H1 (cell line): ENCODE measurements at regions not wholly inside any gene's neighbourhood (a gene's known extent, or its start where the extent isn't known, plus 50 kb on each side); places are given as distances from the start of the nearest gene placed in this dataset.

ENCODE experiments used
- CTCF ChIA-PET: fragments of 300-600 bp; sonication (Branson Sonifier 250); formaldehyde crosslinking; loops from one replicate; lab custom pipeline; 2021; ENCODE audit not compliant: partially characterized antibody; lab: Charles Lee
- POLR2A ChIA-PET: fragments of 300-600 bp; sonication (Branson Sonifier 250); formaldehyde crosslinking; loops from one replicate; lab custom pipeline; 2021; ENCODE audit warnings: inconsistent platforms; ENCODE audit not compliant: partially characterized antibody; lab: Charles Lee
- DNase-seq, 2 experiments: peaks; one replicate each; pipeline versions ENCODE4 v3.0.0 to v3.0.0-alpha.2; 2010 to 2022; ENCODE audit warnings: low spot score in 2 of 2, low read depth in 1 of 2, mixed read lengths in 1 of 2
- FAIRE-seq: peaks from 2 replicates; lab custom pipeline; 2011; peaks lifted over from hg19 to GRCh38; lab: Jason Lieb, UNC
- H2AFZ ChIP-seq: 2 replicates; pipeline ENCODE4 v1.8.1; 2012; ENCODE audit warnings: low read length, inconsistent platforms
- H2AK5ac ChIP-seq: 2 replicates; pipeline ENCODE4 v1.6.1; 2013; ENCODE audit warnings: low read depth, low read length
- H2BK120ac ChIP-seq: replicated peaks from 2 replicates; pipeline ENCODE3; 2013; ENCODE audit warnings: low read depth, low read length, inconsistent platforms
- H2BK12ac ChIP-seq: 2 replicates; pipeline ENCODE4 v1.6.1; 2013; ENCODE audit warnings: low read depth, low read length
- H2BK15ac ChIP-seq: 2 replicates; pipeline ENCODE4 v1.6.1; 2013; ENCODE audit warnings: low read length
- H2BK20ac ChIP-seq: 2 replicates; pipeline ENCODE4 v1.6.1; 2013; ENCODE audit warnings: low read length
- H2BK5ac ChIP-seq: 2 replicates; pipeline ENCODE4 v1.6.1; 2013; ENCODE audit warnings: low read depth, low read length
- H3K14ac ChIP-seq: 2 replicates; pipeline ENCODE4 v1.6.1; 2013; ENCODE audit warnings: inconsistent platforms; ENCODE audit not compliant: insufficient read length
- H3K18ac ChIP-seq: 2 replicates; pipeline ENCODE4 v1.6.1; 2013; ENCODE audit warnings: low read length; ENCODE audit errors: extremely low read depth
- H3K23ac ChIP-seq: 2 replicates; pipeline ENCODE4 v1.6.1; 2013; ENCODE audit warnings: inconsistent platforms; ENCODE audit not compliant: insufficient read length
- H3K23me2 ChIP-seq: 2 replicates; pipeline ENCODE4 v1.6.1; 2013; ENCODE audit warnings: low read depth, low read length
- H3K27ac ChIP-seq: 2 replicates; pipeline ENCODE4 v1.6.1; 2011; ENCODE audit warnings: low read depth, low read length, inconsistent platforms
- H3K27me3 ChIP-seq, 4 experiments: replicated peaks in 1 of 4; 1 replicate in 1 of 4; 2 replicates in 3 of 4; pipeline versions ENCODE4 v1.6.1 to v1.8.1; 2011 to 2013; ENCODE audit warnings: low read length in 3 of 4, mild to moderate bottlenecking in 3 of 4, inconsistent platforms in 2 of 4, mixed read lengths in 2 of 4, moderate library complexity in 1 of 4; ENCODE audit not compliant: control insufficient read depth in 3 of 4, insufficient read depth in 3 of 4; ENCODE audit errors: extremely low read depth in 1 of 4
- H3K36me3 ChIP-seq, 4 experiments: 2 replicates each; pipeline versions ENCODE4 v1.6.1 to v1.8.1; 2011 to 2013; ENCODE audit warnings: mild to moderate bottlenecking in 4 of 4, low read length in 3 of 4, moderate library complexity in 2 of 4, control low read depth in 1 of 4, inconsistent platforms in 1 of 4; ENCODE audit not compliant: insufficient read depth in 4 of 4, control insufficient read depth in 2 of 4
- H3K4ac ChIP-seq: replicated peaks from 2 replicates; pipeline ENCODE3; 2013; ENCODE audit warnings: low read length, low read depth, mixed read lengths, inconsistent platforms; ENCODE audit not compliant: insufficient read length
- H3K4me1 ChIP-seq, 4 experiments: replicated peaks in 1 of 4; 1 replicate in 1 of 4; 2 replicates in 3 of 4; pipeline versions ENCODE4 v1.6.1 to v1.8.1; 2011 to 2013; ENCODE audit warnings: low read length in 3 of 4, inconsistent platforms in 2 of 4, mixed read lengths in 1 of 4; ENCODE audit not compliant: insufficient read depth in 4 of 4, control insufficient read depth in 3 of 4
- H3K4me2 ChIP-seq, 2 experiments: 2 replicates each; pipeline versions ENCODE4 v1.6.1 to v1.8.1; 2011 to 2013; ENCODE audit warnings: low read depth in 2 of 2, low read length in 2 of 2, control low read depth in 1 of 2, inconsistent platforms in 1 of 2, mild to moderate bottlenecking in 1 of 2; ENCODE audit not compliant: insufficient read depth in 1 of 2
- H3K4me3 ChIP-seq, 4 experiments: fragments of 200-600, 300-600 bp in 1 of 4; sonication (generic), shearing (Covaris generic), sonication (Bioruptor Twin) in 1 of 4; 2 replicates each; pipeline versions ENCODE4 v1.5.1 to v1.8.1; 2011 to 2016; ENCODE audit warnings: low read length in 4 of 4, low read depth in 3 of 4, control low read depth in 2 of 4, inconsistent platforms in 2 of 4, mild to moderate bottlenecking in 2 of 4, mixed read lengths in 1 of 4, moderate library complexity in 1 of 4; ENCODE audit not compliant: insufficient read depth in 2 of 4; ENCODE audit errors: extremely low read depth in 1 of 4
- H3K56ac ChIP-seq: replicated peaks from 2 replicates; pipeline ENCODE3; 2013; ENCODE audit warnings: low read depth, mild to moderate bottlenecking, mixed read lengths, low read length, inconsistent platforms; ENCODE audit not compliant: insufficient read length
- H3K79me1 ChIP-seq: 2 replicates; pipeline ENCODE4 v1.6.1; 2013; ENCODE audit warnings: low read depth, low read length, control low read depth
- H3K79me2 ChIP-seq, 2 experiments: 2 replicates each; pipeline versions ENCODE4 v1.6.1 to v1.8.1; 2012 to 2013; ENCODE audit warnings: low read length in 2 of 2, mild to moderate bottlenecking in 2 of 2, inconsistent platforms in 1 of 2; ENCODE audit not compliant: insufficient read depth in 2 of 2, control insufficient read depth in 1 of 2
- H3K9ac ChIP-seq, 4 experiments: replicated peaks in 1 of 4; 1 replicate in 1 of 4; 2 replicates in 3 of 4; pipeline versions ENCODE4 v1.6.1 to v1.8.1; 2011 to 2013; ENCODE audit warnings: low read depth in 3 of 4, low read length in 3 of 4, control low read depth in 2 of 4, mild to moderate bottlenecking in 2 of 4, moderate library complexity in 2 of 4, inconsistent platforms in 1 of 4; ENCODE audit errors: extremely low read depth in 1 of 4
- H3K9me3 ChIP-seq, 2 experiments: 2 replicates each; pipeline versions ENCODE4 v1.6.1 to v1.8.1; 2012 to 2013; ENCODE audit warnings: mild to moderate bottlenecking in 2 of 2, moderate library complexity in 2 of 2, control low read depth in 1 of 2, inconsistent platforms in 1 of 2, low read depth in 1 of 2, low read length in 1 of 2, mixed read lengths in 1 of 2; ENCODE audit not compliant: insufficient read depth in 2 of 2
- H4K20me1 ChIP-seq, 2 experiments: replicated peaks in 1 of 2; 2 replicates each; pipeline versions ENCODE3 to v1.8.1; 2011 to 2013; ENCODE audit warnings: inconsistent platforms in 2 of 2, low read length in 2 of 2, mild to moderate bottlenecking in 1 of 2; ENCODE audit not compliant: insufficient read depth in 2 of 2, control insufficient read depth in 1 of 2
- H4K5ac ChIP-seq: 2 replicates; pipeline ENCODE4 v1.6.1; 2013; ENCODE audit warnings: low read length, low read depth, mixed read lengths, inconsistent platforms; ENCODE audit not compliant: insufficient read length
- H4K8ac ChIP-seq: 2 replicates; pipeline ENCODE4 v1.8.0; 2013; ENCODE audit warnings: mild to moderate bottlenecking, moderate library complexity, low read length, inconsistent platforms; ENCODE audit not compliant: insufficient read depth; ENCODE audit errors: extremely low read depth
- H4K91ac ChIP-seq: replicated peaks from 2 replicates; pipeline ENCODE3; 2013; ENCODE audit warnings: low read length, mixed read lengths, inconsistent platforms; ENCODE audit not compliant: insufficient read length
- ATF3 ChIP-seq: IDR thresholded peaks from 2 replicates; pipeline ENCODE4 v1.6.1; 2011; ENCODE audit warnings: low read depth, mild to moderate bottlenecking, low read length; ENCODE audit not compliant: insufficient read depth
- BRCA1 ChIP-seq: IDR thresholded peaks from 2 replicates; pipeline ENCODE4 v1.6.1; 2012; ENCODE audit warnings: low read depth, low read length, improper control_type of control experiment
- CHD2 ChIP-seq: IDR thresholded peaks from 2 replicates; pipeline ENCODE4 v1.6.1; 2012; ENCODE audit warnings: low read length, improper control_type of control experiment
- CTBP2 ChIP-seq: IDR thresholded peaks from 2 replicates; pipeline ENCODE4 v1.7.0; 2011; ENCODE audit warnings: borderline replicate concordance, mild to moderate bottlenecking, moderate library complexity, mixed read lengths, low read length; ENCODE audit not compliant: insufficient read depth, insufficient read length
- GABPA ChIP-seq: IDR thresholded peaks from 2 replicates; pipeline ENCODE4 v1.6.1; 2011; ENCODE audit warnings: mild to moderate bottlenecking, low read length, moderate library complexity, borderline replicate concordance; ENCODE audit not compliant: insufficient read depth
- MAFK ChIP-seq: IDR thresholded peaks from 2 replicates; pipeline ENCODE4 v1.6.1; 2012; ENCODE audit warnings: low read depth, mild to moderate bottlenecking, improper control_type of control experiment, low read length
- NANOG ChIP-seq: IDR thresholded peaks from 2 replicates; pipeline ENCODE4 v1.6.1; 2011; ENCODE audit warnings: low read length, low read depth, mild to moderate bottlenecking, inconsistent platforms; ENCODE audit not compliant: insufficient read depth, poor library complexity, severe bottlenecking
- NRF1 ChIP-seq: IDR thresholded peaks from 2 replicates; pipeline ENCODE4 v1.6.1; 2011; ENCODE audit warnings: mild to moderate bottlenecking, low read depth, low read length, improper control_type of control experiment
- POLR2AphosphoS5 ChIP-seq: IDR thresholded peaks from 2 replicates; pipeline ENCODE4 v1.6.1; 2011; ENCODE audit warnings: low read depth, low read length
- RBBP5 ChIP-seq: IDR thresholded peaks from 2 replicates; pipeline ENCODE4 v1.7.1; 2012; ENCODE audit warnings: low read depth, mild to moderate bottlenecking, inconsistent platforms, low read length, moderate library complexity, borderline replicate concordance
- RXRA ChIP-seq: IDR thresholded peaks from 2 replicates; pipeline ENCODE4 v1.6.1; 2011; ENCODE audit warnings: low read depth, mild to moderate bottlenecking, low read length, moderate library complexity; ENCODE audit not compliant: insufficient read depth
- SAP30 ChIP-seq: fragments of 300-600 bp; sonication (generic); IDR thresholded peaks from 2 replicates; pipeline ENCODE4 v1.7.1; 2012; ENCODE audit warnings: low read length, moderate library complexity, mild to moderate bottlenecking, inconsistent platforms; ENCODE audit not compliant: insufficient read depth, insufficient replicate concordance
- SIN3A ChIP-seq, 2 experiments: IDR thresholded peaks in 1 of 2; conservative IDR thresholded peaks in 1 of 2; 2 replicates each; pipeline ENCODE4 v1.6.1; 2011 to 2012; ENCODE audit warnings: low read length in 2 of 2, improper control_type of control experiment in 1 of 2, low read depth in 1 of 2, mild to moderate bottlenecking in 1 of 2
- ZNF274 ChIP-seq: IDR thresholded peaks from 2 replicates; pipeline ENCODE4 v1.7.0; 2012; ENCODE audit warnings: low read length, borderline replicate concordance; ENCODE audit errors: extremely low read depth
- whole genome bisulfite sequencing, 2 experiments: shearing (Covaris generic) in 1 of 2; methylation state at CpG; one replicate each; pipeline versions ENCODE4 v1.1.6 to v1.1.7; 2013 to 2015; ENCODE audit warnings: low lambda C conversion rate in 2 of 2, mixed read lengths in 2 of 2, inconsistent platforms in 1 of 2, low coverage in 1 of 2, missing lambda C conversion rate in 1 of 2; ENCODE audit not compliant: insufficient replicate concordance in 2 of 2, insufficient coverage in 1 of 2, insufficient read length in 1 of 2; ENCODE audit errors: extremely low coverage in 1 of 2, missing lambda C conversion rate in 1 of 2; 5-methylcytosine and 5-hydroxymethylcytosine counted together

GRCh38 chr3:164453714-164454113 is 624.6 kb downstream of the SI start:
- no peaks in the 10 kb centered on the region for H3K79me2 ChIP-seq
- H3K56ac ChIP-seq = no peak overlapping the region
- no peaks in the 10 kb centered on the region for H4K20me1 ChIP-seq
- no peak overlapping the region for H3K23ac ChIP-seq
- 0 out of 4 replicates have a peak, but pooled peaks cover 0 to 4% of the 10 kb centered on the region in 2 experiments for H3K9me3 ChIP-seq
- H4K91ac ChIP-seq = no peak overlapping the region
- H4K5ac ChIP-seq = no peak overlapping the region
- 82% methylated on average over 1 of the region's 1 CpG; no CpG with 5 or more reads in 1 of the 2 experiments for WGBS, 2 experiments
- no peak overlapping the region for H3K18ac ChIP-seq
- H2BK20ac ChIP-seq = no peak overlapping the region
- no peaks in the 10 kb centered on the region for H3K23me2 ChIP-seq
- no peaks in the 10 kb centered on the region for H3K27me3 ChIP-seq
- FAIRE-seq (no peak), DNase-seq (no peak)
- H2BK5ac ChIP-seq = no peak overlapping the region
- no peak overlapping the region for H2BK12ac ChIP-seq
- no peak overlapping the region for H3K4me3 ChIP-seq
- no peak overlapping the region for H3K27ac ChIP-seq
- POLR2A ChIA-PET = no interaction called here
- H2BK120ac ChIP-seq = no peak overlapping the region
- no peaks in the 10 kb centered on the region for H3K36me3 ChIP-seq
- no peak overlapping the region for H2AFZ ChIP-seq
- H3K14ac ChIP-seq = no peak overlapping the region
- H3K4me1 ChIP-seq = no peaks in the 10 kb centered on the region; a peak in 1 of 7 replicates
- H3K79me1 ChIP-seq = no peaks in the 10 kb centered on the region
- H4K8ac ChIP-seq = no peak overlapping the region
- H3K9ac ChIP-seq = no peak overlapping the region
- H3K4ac ChIP-seq = no peak overlapping the region
- CTCF ChIA-PET = no interaction called here
- H2BK15ac ChIP-seq = no peak overlapping the region
- no peak overlapping the region for H2AK5ac ChIP-seq
- H3K4me2 ChIP-seq = no peak overlapping the region
- TF ChIP-seq BRCA1 (no peak), ZNF274 (no peak), ATF3 (no peak), GABPA (no peak), SAP30 (no peak), NRF1 (no peak), RBBP5 (no peak), CHD2 (no peak), NANOG (no peak), MAFK (no peak), RXRA (no peak), SIN3A (conservative IDR thresholded peaks at IDR 0.05 in 1 of 2, IDR thresholded peaks at IDR 0.05 in 1 of 2; ENCODE audit: low read depth in 1 of 2, low read length in 2 of 2) (no peak), CTBP2 (no peak), POLR2AphosphoS5 (no peak)
